HG02642 (cell line): ENCODE measurements at regions not wholly inside any gene's neighbourhood (a gene's known extent, or its start where the extent isn't known, plus 50 kb on each side); places are given as distances from the start of the nearest gene placed in this dataset.

Source experiments
- ATAC-seq: cut with Tn5 transposase; IDR thresholded peaks from one replicate; pipeline ENCODE4 v1.9.1; 2021; ENCODE audit warnings: mild to moderate bottlenecking; ENCODE audit not compliant: unreplicated experiment, poor library complexity

GRCh38 chr2:58308435-58308834, 67.3 kb upstream of the FANCL start:
- no peak for ATAC-seq

- no peak for ATAC-seq
Observed at GRCh38 chr2:58304843-58305242, 63.7 kb upstream of the FANCL start.

- no peak for ATAC-seq
Observed at GRCh38 chr2:58299123-58299522, 58.0 kb upstream of the FANCL start.

GRCh38 chr2:58293056-58293455, 51.9 kb upstream of the FANCL start:
- no peak for ATAC-seq

GRCh38 chr2:58291726-58292438, 50.8 kb upstream of the FANCL start:
- no peak for ATAC-seq
